NCI-H2107 treated with DMSO at 0.1 percent for 48 hours (cell line): ENCODE measurements at regions not wholly inside any gene's neighbourhood (a gene's known extent, or its start where the extent isn't known, plus 50 kb on each side); places are given as distances from the start of the nearest gene placed in this dataset.

Experiments used
- DNase-seq: peaks from one replicate; lab custom pipeline; 2025; ENCODE audit not compliant: unreplicated experiment; lab: John Stamatoyannopoulos, UW

GRCh38 chr15:36498916-36499315 lies 80.5 kb upstream of the CDIN1 start:
- no peak for DNase-seq

DNA sequence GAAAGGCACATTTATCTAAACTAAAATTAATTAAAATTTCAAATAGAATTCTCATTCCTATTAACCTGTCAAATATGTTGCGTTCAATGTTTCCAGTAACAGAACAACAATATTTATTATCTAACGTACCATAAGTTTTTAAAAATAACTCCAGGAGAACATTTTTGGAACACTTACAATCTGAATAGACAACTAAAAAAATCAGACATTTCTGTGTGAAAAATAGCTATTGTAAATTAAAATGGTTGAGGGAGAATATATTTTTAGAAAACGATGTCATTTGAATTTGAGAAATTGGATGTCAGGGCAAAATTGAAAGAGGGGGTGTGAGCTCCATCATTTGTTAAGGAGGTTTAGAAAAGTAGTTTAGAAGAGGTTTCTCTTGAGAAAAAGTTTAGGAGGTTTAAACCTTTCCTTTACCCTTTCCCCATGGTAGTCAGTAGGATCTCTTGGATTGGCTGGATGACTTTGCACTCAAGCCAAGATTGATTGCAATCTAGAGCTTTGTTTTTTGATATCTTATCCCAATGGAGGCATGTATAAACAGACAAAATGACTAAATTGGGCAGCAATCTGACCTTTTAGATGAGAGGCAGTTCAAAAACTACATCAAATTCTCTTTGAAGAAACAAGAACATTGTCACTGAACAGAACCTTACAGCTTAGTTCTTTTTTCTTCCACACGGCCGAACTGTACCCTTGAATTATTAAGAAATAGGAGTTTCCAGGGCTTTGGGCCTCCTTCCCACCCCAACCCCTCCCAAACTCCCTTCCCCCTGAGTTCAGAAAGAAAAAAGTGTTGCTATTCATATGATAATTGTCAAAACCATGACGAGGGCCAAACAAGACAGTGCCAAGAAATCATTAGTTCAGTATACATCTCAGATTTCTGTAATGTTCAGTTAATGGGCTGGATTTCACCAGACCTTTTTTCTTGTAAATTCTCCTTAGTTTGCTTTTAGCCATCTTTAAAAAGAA lies 79.7 kb upstream of the CDIN1 start:
- DNase-seq: no peak

- peak; percentile 46 for DNase-seq
Measured at GRCh38 chr15:36501063-36501678, 78.3 kb upstream of the CDIN1 start.

DNA sequence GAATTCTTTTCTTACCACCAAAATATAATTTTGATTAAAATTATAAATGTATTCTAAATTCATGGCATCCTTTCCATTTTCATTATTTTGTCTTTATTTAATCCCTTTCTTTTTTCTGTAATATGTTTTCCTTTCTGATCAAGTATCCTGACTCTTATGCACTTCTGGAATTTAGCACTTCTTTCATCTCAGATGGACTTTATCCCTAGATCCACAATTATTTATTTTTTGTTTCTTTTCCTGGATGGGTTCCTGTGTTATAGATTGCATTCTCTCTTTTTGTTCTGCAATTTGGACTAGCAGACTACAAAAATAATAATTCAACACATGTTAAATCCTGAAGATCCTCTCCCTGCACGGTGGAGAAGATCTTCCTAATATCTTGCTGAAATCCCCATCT lies 76.9 kb upstream of the CDIN1 start:
- no peak for DNase-seq

DNA sequence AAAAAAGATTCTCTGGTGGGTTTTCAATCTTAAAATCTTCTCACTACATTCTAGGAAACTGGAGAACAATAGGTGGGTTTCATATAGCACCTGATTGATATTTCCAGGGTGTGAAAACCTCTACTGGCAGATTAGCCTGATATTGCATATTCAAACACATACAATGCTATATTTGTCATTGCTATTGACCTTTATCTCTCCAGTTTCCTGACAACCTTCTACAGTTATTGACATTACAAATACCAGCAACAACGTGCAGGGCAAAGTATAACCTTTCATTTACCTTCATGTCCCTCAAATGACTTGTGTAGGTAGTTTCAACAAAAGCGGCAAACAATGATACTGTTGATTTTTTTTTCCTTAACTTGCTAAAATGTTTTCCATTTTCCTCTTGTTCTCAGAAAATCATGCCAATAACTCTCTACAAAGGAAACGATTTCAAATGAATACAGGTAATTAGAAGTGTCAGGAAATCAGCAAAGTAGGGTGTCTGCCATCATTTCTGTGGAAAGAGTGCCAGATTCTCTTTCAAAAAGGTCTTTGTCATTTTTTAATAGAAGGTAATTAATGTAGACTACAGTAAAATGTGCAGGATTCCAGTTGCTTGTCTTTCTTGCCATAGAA lies 72.6 kb upstream of the CDIN1 start:
- no peak for DNase-seq

DNA sequence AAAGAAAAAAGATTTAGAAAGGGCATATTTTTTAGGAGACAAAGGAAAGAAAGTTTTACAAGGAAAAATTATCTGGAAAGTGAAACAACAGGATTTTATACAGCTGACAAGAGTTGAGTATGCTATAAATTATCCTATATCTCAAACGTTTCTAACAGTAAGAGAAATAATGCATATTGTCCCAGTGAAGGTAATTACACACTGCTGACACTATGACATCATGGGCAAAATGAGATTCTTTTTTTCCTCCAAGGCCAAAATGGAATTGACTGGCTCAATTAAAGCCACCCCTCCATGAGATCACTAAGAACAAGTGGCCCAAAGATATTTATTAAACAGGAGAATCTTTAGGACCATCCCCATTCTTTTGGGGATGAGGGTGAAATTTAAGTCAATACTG lies 72.0 kb upstream of the CDIN1 start:
- DNase-seq: no peak

DNA sequence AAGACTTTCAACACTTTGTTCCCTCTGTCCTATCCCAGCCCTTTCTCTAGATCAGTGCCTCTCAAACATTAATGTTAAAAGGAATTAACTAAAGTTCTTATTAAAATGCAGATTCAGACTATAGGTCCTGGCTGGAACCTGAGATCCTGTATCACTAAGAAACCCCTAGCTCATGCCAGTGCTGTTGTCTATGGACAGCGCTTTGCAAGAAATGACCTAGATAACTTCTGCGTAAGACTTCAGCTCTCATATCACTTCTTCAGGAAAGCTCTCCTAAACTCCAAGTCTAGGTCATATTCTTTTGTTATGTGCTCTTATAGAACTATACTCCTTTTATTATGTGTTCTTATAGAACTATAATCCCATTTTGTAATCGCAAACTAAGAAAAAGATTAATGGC lies 67.8 kb upstream of the CDIN1 start:
- no peak for DNase-seq

DNA sequence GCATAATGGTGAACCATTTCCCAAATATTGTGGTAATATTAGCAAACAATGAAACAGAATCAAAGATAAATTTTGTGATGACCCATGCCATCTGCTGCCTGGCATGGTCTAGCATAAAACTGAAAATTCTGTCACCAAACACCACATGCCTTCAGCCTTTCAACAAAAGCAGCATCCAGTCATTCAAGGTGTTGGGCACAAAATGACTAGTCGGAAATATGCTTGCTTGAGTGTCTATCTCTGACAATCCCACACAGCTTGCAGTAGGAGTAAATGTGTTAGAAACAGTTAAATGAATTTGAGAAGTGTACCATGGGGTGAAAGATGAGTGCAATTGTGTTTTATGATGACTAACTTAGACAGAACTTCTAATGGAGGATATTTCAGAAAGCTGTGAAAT lies 61.7 kb upstream of the CDIN1 start:
- DNase-seq: no peak

- DNase-seq: no peak
Measured at GRCh38 chr15:36519067-36519466, 60.4 kb upstream of the CDIN1 start.

DNA sequence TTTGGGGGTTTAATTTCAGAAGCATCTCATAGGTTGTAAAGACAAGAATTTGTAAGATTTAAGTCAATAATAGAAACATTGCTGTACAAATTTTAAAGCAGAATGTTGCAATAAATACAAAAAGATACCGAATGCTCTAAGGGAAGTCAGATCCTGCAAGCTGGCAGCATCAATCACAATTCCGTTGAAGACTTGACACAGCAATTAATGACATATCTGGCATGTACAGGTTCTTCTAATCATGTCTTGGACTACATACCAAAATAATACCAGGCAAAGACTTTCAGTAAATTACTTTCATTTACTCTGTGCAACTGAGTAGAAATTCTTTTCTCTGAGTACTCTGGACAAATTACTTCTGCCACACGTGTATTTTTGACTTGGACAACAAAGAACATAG lies 54.0 kb upstream of the CDIN1 start:
- DNase-seq: no peak

- no peak for DNase-seq
Measured at GRCh38 chr15:36527235-36528162, 51.9 kb upstream of the CDIN1 start.

DNA sequence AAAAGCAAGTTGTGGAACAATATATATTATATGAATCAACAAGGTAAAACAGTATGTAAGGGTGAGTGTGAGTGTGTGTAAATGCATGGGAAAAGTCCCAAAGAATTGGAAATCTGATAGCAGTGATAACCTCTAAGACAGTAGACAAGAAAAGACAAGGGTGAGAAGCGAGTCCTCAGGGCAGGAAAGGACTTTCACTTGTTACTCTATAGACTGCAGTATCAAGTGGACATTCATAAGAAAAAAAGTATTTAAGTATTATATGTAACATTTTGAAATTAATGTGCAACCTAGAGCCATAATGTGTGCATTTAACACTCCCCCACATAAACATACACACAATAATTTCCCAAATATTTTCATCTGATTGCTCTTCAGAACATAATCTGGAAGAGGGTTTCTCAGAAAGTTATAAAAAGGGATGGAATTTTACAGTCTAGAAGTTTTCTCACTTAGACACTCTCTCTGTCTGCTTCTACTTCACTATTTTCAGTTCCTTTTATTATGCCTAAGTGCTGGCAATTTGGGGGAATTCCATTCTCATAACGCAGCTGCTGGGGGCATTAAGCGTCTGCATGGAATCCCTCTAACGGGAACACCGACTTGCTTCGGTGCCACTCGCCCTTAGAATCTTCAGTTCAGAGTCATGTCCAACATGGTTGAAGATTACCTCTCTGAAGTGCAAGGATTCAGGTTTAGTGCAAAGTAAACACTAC lies 50.0 kb upstream of the CDIN1 start:
- no peak for DNase-seq
